Left lung (tissue), 4 donors: ENCODE measurements at regions not wholly inside any gene's neighbourhood (a gene's known extent, or its start where the extent isn't known, plus 50 kb on each side); places are given as distances from the start of the nearest gene placed in this dataset.

ENCODE experiments used
- ATAC-seq: fragments of 200-7000 bp; cut with Tn5 transposase; one replicate; pipeline ENCODE4 v1.9.1; 2020; ENCODE audit warnings: moderate library complexity
- DNase-seq, 4 donors: peaks; one replicate each; pipeline ENCODE4 v3.0.0-alpha.2; 2013 to 2020
- H3K27ac ChIP-seq, 2 donors: fragments of 200-600 bp; sonication (generic) in 1 of 2; one replicate each; pipeline versions ENCODE4 v1.5.0 to v1.8.0; 2020 to 2021
- H3K27me3 ChIP-seq, 2 donors: fragments of 200-600 bp; sonication (generic) in 1 of 2; one replicate each; pipeline versions ENCODE4 v1.5.0 to v1.8.0; 2020 to 2021
- H3K36me3 ChIP-seq, 2 donors: fragments of 200-600 bp; sonication (generic) in 1 of 2; one replicate each; pipeline versions ENCODE4 v1.5.0 to v1.8.0; 2020 to 2021
- H3K4me1 ChIP-seq, 2 donors: fragments of 200-600 bp; one replicate each; pipeline ENCODE4 v1.8.0; 2021
- H3K4me3 ChIP-seq, 2 donors: fragments of 200-600 bp; sonication (generic) in 1 of 2; one replicate each; pipeline versions ENCODE4 v1.5.0 to v1.8.0; 2020 to 2021; ENCODE audit warnings: mild to moderate bottlenecking in 1 of 2
- H3K9me3 ChIP-seq, 2 donors: fragments of 200-600 bp; sonication (generic) in 1 of 2; one replicate each; pipeline versions ENCODE4 v1.5.0 to v1.8.0; 2020 to 2021
- CTCF ChIP-seq, 2 donors: fragments of 200-600 bp; sonication (generic) in 1 of 2; IDR thresholded peaks; one replicate each; pipeline versions ENCODE4 v1.5.0 to v1.8.0; 2021; ENCODE audit warnings: antibody characterized with exemption in 2 of 2
- intact Hi-C, 2 donors: fragments of 100-400 bp; cut with DNase I; formaldehyde crosslinking; loops; one replicate each; pipeline versions ENCODE4 v1.11.2 to v1.14.2; 2022
- donor health status: DM: no; HTN: yes; CAD: no.
- donor health status: DM: no; HTN: no; CAD: no.

GRCh38 chr2:122652670-122653069 is 897.2 kb downstream of the TSN start:
- intact Hi-C loops = no loop called here
- no peak for TF ChIP-seq CTCF (IDR thresholded peaks at IDR 0.05)
- Histone ChIP-seq H3K36me3 (no peaks in the 10 kb centered on the region), H3K9me3 (no peaks in the 10 kb centered on the region), H3K4me3 (no peak overlapping the region), H3K4me1 (no peaks in the 10 kb centered on the region), H3K27me3 (no peaks in the 10 kb centered on the region), H3K27ac (no peak overlapping the region)
- no peak for ATAC-seq
- no peak for DNase-seq

- intact Hi-C loops = no loop called here
Observed at GRCh38 chr2:122656403-122656802, 901.0 kb downstream of the TSN start.

DNA sequence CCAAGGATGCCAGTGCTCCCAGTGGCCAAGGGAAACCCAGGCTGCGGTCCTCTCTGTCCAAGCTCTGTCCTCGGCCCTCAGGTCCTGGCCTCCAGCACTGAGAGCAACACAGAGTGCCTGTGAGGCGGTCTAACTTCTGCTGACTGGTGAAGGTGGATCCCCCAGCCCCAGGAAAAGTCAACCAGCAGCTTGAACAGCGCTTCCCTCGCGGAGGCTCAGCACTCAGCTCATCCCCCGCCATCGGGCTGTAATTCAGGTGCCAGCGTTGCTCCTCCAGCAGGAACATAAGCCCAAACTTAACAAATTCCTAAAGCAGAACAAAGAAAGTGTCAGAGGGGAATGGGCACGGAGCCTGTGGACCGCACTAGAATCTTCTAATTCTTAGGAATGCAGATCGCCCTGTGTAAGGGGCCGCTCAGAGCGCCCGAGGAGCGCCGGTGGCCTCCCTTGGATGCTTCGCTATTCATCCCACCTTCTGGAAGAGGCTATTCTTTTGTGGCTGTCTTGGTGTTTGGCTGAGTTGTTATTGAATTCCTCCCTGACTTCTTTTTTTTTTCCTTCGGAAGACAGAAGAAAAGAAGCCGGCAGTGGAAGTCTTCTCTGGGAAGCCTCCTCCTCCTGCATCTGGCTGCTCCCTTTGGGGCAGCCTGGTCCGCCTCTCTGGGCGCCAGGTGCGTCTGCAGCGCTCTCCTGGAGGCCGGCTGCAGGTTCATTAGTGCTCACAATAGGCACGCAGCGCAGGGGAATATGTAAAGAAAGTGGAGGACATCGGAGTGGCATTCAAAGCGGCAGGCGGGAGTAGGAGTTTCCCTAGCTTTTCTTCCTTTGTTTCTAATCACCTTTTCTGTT is 905.6 kb downstream of the TSN start:
- peak in 2 of 4 donors; percentile 10 to 11 for DNase-seq
- Histone ChIP-seq H3K4me1 (no peaks in the 10 kb centered on the region), H3K36me3 (no peaks in the 10 kb centered on the region), H3K4me3 (no peak overlapping the region), H3K9me3 (no peaks in the 10 kb centered on the region), H3K27ac (no peak overlapping the region), H3K27me3 (peaks cover 7 to 38% of the 10 kb centered on the region in 2 donors)
- ATAC-seq = no peak
- no peak for TF ChIP-seq CTCF (IDR thresholded peaks at IDR 0.05)
- intact Hi-C loops = no loop called here

More at GRCh38 chr2:122656403-122656802, 901.0 kb downstream of the TSN start:
- no peak for TF ChIP-seq CTCF (IDR thresholded peaks at IDR 0.05)
- Histone ChIP-seq H3K27ac (no peak overlapping the region), H3K9me3 (no peaks in the 10 kb centered on the region), H3K27me3 (peaks cover 6 to 22% of the 10 kb centered on the region in 2 donors), H3K4me1 (no peaks in the 10 kb centered on the region), H3K36me3 (no peaks in the 10 kb centered on the region), H3K4me3 (no peak overlapping the region)
- ATAC-seq (no peak), DNase-seq (no peak)

- intact Hi-C loops = no loop called here
- DNase-seq (no peak), ATAC-seq (no peak)
- TF ChIP-seq CTCF (IDR thresholded peaks at IDR 0.05) = no peak
- H3K36me3 ChIP-seq = no peaks in the 10 kb centered on the region
- no peak overlapping the region for H3K4me3 ChIP-seq
- H3K27me3 ChIP-seq = peaks cover 7 to 38% of the 10 kb centered on the region in 2 donors
- H3K27ac ChIP-seq = no peak overlapping the region
- no peaks in the 10 kb centered on the region for H3K4me1 ChIP-seq
- H3K9me3 ChIP-seq = no peaks in the 10 kb centered on the region
Observed at GRCh38 chr2:122663620-122664019, 908.2 kb downstream of the TSN start.

DNA sequence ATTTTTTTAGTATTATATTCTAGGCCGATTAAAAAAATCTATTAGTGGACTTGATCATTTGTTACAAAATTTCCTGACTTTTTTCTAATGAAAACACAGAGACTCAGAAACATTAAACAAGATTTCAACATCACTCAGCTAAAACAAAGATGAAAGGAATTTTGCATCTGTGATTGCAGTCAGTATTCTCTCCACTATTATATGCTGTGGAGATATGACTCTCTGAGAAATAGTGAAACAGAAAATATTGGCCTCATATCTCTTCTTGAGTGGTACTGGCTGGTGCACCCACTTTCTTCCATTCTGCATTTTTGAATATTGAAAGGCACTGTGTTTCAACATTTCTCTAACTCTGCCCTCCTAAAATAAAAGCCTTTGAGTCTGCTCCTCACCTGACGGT is 914.2 kb downstream of the TSN start:
- H3K36me3 ChIP-seq = no peaks in the 10 kb centered on the region
- no peaks in the 10 kb centered on the region for H3K27me3 ChIP-seq
- H3K27ac ChIP-seq = no peak overlapping the region
- DNase-seq (no peak), ATAC-seq (no peak)
- intact Hi-C loops = no loop called here
- no peak for TF ChIP-seq CTCF (IDR thresholded peaks at IDR 0.05)
- H3K9me3 ChIP-seq = no peaks in the 10 kb centered on the region
- H3K4me3 ChIP-seq = no peak overlapping the region
- no peaks in the 10 kb centered on the region for H3K4me1 ChIP-seq
